ENCODE measurements at regions not wholly inside any gene's neighbourhood (a gene's known extent, or its start where the extent isn't known, plus 50 kb on each side); places are given as distances from the start of the nearest gene placed in this dataset.

DNA sequence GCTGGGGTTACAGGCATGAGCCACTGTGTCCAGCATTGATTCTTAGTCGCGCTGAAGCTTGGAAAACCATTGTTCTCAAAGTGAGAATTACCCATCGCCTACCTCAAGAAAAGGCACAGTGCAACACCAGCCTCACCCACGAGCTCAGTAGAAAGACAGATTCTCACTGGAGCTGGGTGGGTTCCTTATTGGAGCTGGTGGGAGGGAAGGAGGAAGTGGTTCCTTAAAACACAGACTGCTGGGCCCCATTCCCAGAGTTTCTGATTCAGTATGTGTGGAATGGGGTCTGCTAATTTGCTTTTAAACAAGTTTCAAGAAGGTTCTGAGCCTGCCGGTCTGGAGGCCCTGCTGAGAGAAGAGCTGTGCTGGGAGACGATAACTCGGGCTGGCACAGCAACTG is 264.7 kb downstream of the ENGASE start:
- TF ChIP-seq POLR2A (IDR thresholded peaks at IDR 0.05; ENCODE audit: extremely low read depth, insufficient read length), result no peak
- TF ChIP-seq, protein P1, sequence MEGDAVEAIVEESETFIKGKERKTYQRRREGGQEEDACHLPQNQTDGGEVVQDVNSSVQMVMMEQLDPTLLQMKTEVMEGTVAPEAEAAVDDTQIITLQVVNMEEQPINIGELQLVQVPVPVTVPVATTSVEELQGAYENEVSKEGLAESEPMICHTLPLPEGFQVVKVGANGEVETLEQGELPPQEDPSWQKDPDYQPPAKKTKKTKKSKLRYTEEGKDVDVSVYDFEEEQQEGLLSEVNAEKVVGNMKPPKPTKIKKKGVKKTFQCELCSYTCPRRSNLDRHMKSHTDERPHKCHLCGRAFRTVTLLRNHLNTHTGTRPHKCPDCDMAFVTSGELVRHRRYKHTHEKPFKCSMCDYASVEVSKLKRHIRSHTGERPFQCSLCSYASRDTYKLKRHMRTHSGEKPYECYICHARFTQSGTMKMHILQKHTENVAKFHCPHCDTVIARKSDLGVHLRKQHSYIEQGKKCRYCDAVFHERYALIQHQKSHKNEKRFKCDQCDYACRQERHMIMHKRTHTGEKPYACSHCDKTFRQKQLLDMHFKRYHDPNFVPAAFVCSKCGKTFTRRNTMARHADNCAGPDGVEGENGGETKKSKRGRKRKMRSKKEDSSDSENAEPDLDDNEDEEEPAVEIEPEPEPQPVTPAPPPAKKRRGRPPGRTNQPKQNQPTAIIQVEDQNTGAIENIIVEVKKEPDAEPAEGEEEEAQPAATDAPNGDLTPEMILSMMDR (IDR thresholded peaks at IDR 0.05; ENCODE audit: low read depth, low read length), result no peak
- TF ChIP-seq, protein P2, sequence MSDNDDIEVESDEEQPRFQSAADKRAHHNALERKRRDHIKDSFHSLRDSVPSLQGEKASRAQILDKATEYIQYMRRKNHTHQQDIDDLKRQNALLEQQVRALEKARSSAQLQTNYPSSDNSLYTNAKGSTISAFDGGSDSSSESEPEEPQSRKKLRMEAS (IDR thresholded peaks at IDR 0.05; ENCODE audit: low read depth, low read length), result no peak
